ENCODE measurements at regions not wholly inside any gene's neighbourhood (a gene's known extent, or its start where the extent isn't known, plus 50 kb on each side); places are given as distances from the start of the nearest gene placed in this dataset.

DNA sequence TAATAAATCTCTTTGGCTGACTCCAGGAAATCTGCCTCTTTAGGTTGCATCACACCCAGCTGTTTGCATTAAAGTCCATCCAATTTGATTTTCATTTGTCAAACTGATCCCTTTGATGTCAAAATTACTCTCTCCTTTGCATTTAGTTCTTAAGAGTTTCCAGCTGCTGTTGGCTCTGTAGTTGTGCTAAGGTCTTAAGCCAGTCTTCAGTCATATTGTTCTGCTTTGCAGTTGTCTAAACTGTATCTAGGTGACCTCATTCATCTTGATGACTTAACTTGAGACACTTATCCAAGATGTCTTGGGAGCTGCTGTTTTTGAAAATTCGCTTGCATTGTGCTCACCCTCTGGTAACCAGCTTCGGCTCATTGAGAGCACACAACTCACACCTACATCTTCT is 386.9 kb upstream of the TLE4 start:
- in situ Hi-C loops (cut with MboI) = no loop called here
- Histone ChIP-seq H3K4me2 (ENCODE audit: unreplicated experiment) (no peak overlapping the region), H3K79me2 (ENCODE audit: insufficient read depth) (no peaks in the 10 kb centered on the region), H3K27me3 (replicated peaks; ENCODE audit: insufficient read depth) (no peaks in the 10 kb centered on the region), H3K9ac (no peak overlapping the region), H3K9me3 (ENCODE audit: low read depth) (no peaks in the 10 kb centered on the region), H3K4me3 (no peak overlapping the region), H4K20me1 (ENCODE audit: insufficient read depth) (no peaks in the 10 kb centered on the region), H3K27ac (no peak overlapping the region), H3K9me2 (ENCODE audit: insufficient read depth) (no peaks in the 10 kb centered on the region), H3F3A (ENCODE audit: insufficient read depth) (peaks cover 30% of the 10 kb centered on the region), H2AFZ (no peak overlapping the region), H3K4me1 (ENCODE audit: insufficient read depth) (peaks cover 29% of the 10 kb centered on the region), H3K36me3 (ENCODE audit: low read depth) (no peaks in the 10 kb centered on the region)
- peak; percentile 39 for DNase-seq
- TF ChIP-seq EZH2 (IDR thresholded peaks at IDR 0.05; ENCODE audit: insufficient read depth, poor library complexity, severe bottlenecking) (no peak), EZH2phosphoT487 (IDR thresholded peaks at IDR 0.05; ENCODE audit: insufficient read depth, low read depth) (no peak)
- WGBS, 2 experiments (ENCODE audit: low coverage in 1 of 2, low lambda C conversion rate in 2 of 2, missing lambda C conversion rate in 2 of 2) = 21 to 27% methylated on average over 2 of the region's 2 CpGs

DNA sequence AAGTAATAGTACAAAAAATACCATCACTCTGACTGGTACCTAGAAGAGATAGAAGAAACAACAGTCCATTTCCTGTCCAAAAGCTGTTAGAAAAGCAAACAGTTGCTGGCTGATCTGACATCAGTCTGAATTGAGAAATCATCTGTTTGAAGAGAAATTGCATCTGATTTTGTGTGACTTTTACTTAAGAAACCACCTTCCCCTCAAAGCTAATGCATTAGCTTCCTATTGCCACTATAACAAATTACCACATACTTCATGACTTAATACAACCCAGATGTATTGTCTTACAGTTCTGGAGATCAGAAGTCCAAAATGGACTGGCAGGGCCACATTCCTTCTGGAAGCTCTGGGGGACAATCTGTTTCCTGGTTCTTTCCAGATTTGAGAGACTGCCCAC is 385.9 kb upstream of the TLE4 start:
- Histone ChIP-seq H3K4me2 (ENCODE audit: unreplicated experiment) (peak overlapping the region; percentile 12), H3K27me3 (replicated peaks; ENCODE audit: insufficient read depth) (no peaks in the 10 kb centered on the region), H3K27ac (no peak overlapping the region), H3K4me1 (ENCODE audit: insufficient read depth) (peaks cover 35% of the 10 kb centered on the region), H3K4me3 (no peak overlapping the region), H3F3A (ENCODE audit: insufficient read depth) (peaks cover 35% of the 10 kb centered on the region), H3K36me3 (ENCODE audit: low read depth) (no peaks in the 10 kb centered on the region), H3K79me2 (ENCODE audit: insufficient read depth) (no peaks in the 10 kb centered on the region), H2AFZ (no peak overlapping the region), H4K20me1 (ENCODE audit: insufficient read depth) (no peaks in the 10 kb centered on the region), H3K9me3 (ENCODE audit: low read depth) (no peaks in the 10 kb centered on the region), H3K9ac (no peak overlapping the region), H3K9me2 (ENCODE audit: insufficient read depth) (no peaks in the 10 kb centered on the region)
- TF ChIP-seq EZH2 (IDR thresholded peaks at IDR 0.05; ENCODE audit: insufficient read depth, poor library complexity, severe bottlenecking) = no peak
- TF ChIP-seq EZH2phosphoT487 (IDR thresholded peaks at IDR 0.05; ENCODE audit: insufficient read depth, low read depth) = no peak
- DNase-seq = peak; percentile 47
- in situ Hi-C loops (cut with MboI) = no loop called here

DNA sequence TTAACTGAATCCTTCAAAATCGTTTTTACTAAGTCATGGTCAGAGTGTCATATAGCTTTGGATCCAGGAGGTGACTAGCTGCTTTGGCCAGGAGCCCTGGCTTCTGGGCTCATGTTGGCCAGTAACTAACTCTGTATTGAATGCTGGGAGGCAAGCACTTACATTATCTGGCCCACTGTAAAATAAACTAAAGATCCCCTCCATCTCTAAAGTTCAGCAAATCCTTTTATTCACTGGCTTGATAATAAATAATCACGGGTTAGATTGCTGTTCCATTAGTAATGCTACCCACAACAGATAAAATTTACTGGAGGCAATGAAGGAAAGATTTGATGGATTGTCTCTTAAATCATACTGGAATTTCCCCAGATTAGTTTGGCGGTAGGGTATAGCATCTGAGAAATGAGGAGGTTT is 382.2 kb upstream of the TLE4 start:
- Histone ChIP-seq H3K27ac (peak overlapping the region; percentile 77), H3K4me3 (no peak overlapping the region), H3K9me2 (ENCODE audit: insufficient read depth) (no peaks in the 10 kb centered on the region), H3K79me2 (ENCODE audit: insufficient read depth) (no peaks in the 10 kb centered on the region), H3K36me3 (ENCODE audit: low read depth) (no peaks in the 10 kb centered on the region), H2AFZ (no peak overlapping the region), H3K4me2 (ENCODE audit: unreplicated experiment) (peak overlapping the region; percentile 54), H3F3A (ENCODE audit: insufficient read depth) (peaks cover 58% of the 10 kb centered on the region), H4K20me1 (ENCODE audit: insufficient read depth) (no peaks in the 10 kb centered on the region), H3K9me3 (ENCODE audit: low read depth) (no peaks in the 10 kb centered on the region), H3K4me1 (ENCODE audit: insufficient read depth) (peaks cover 53% of the 10 kb centered on the region), H3K27me3 (replicated peaks; ENCODE audit: insufficient read depth) (no peaks in the 10 kb centered on the region), H3K9ac (peak overlapping the region; percentile 44)
- in situ Hi-C loops (cut with MboI) = no loop called here
- WGBS, 2 experiments (ENCODE audit: low coverage in 1 of 2, low lambda C conversion rate in 2 of 2, missing lambda C conversion rate in 2 of 2) = 0 to 1% methylated on average over 3 of the region's 3 CpGs
- peak; percentile 89 for DNase-seq
- TF ChIP-seq EZH2 (IDR thresholded peaks at IDR 0.05; ENCODE audit: insufficient read depth, poor library complexity, severe bottlenecking) (no peak), EZH2phosphoT487 (IDR thresholded peaks at IDR 0.05; ENCODE audit: insufficient read depth, low read depth) (no peak)

DNA sequence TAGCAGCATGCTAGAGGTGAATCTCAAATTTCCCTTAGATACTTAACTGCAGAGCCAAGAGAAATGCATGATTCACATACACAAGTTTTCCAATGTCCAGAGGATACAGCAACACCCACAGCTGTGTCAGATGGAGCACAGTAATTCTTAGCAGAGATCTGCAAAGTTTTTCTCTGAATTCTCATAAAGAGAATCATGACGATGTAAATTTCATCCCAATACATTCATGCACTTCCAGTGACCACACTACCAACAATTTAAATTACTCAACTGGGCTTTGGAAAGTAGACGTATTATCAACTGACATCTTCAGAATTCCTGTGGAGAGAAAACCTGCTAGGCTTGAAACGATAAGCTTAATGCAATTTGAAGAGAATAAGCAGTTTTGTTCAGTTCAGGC is 378.8 kb upstream of the TLE4 start:
- H3K36me3 ChIP-seq (ENCODE audit: low read depth) = no peaks in the 10 kb centered on the region
- H3K27me3 ChIP-seq (replicated peaks; ENCODE audit: insufficient read depth) = no peaks in the 10 kb centered on the region
- DNase-seq = peak; percentile 92
- no peaks in the 10 kb centered on the region for H3K79me2 ChIP-seq (ENCODE audit: insufficient read depth)
- H3K9me3 ChIP-seq (ENCODE audit: low read depth) = no peaks in the 10 kb centered on the region
- TF ChIP-seq EZH2 (IDR thresholded peaks at IDR 0.05; ENCODE audit: insufficient read depth, poor library complexity, severe bottlenecking) (no peak), EZH2phosphoT487 (IDR thresholded peaks at IDR 0.05; ENCODE audit: insufficient read depth, low read depth) (no peak)
- H3K9ac ChIP-seq = no peak overlapping the region
- peak overlapping the region; percentile 47 for H3K4me2 ChIP-seq (ENCODE audit: unreplicated experiment)
- H3F3A ChIP-seq (ENCODE audit: insufficient read depth) = peaks cover 62% of the 10 kb centered on the region
- H4K20me1 ChIP-seq (ENCODE audit: insufficient read depth) = no peaks in the 10 kb centered on the region
- H3K9me2 ChIP-seq (ENCODE audit: insufficient read depth) = no peaks in the 10 kb centered on the region; the same call in 1 of the 2 replicates
- no peak overlapping the region for H2AFZ ChIP-seq
- 18 to 20% methylated on average over 3 of the region's 3 CpGs for WGBS, 2 experiments (ENCODE audit: low coverage in 1 of 2, low lambda C conversion rate in 2 of 2, missing lambda C conversion rate in 2 of 2)
- in situ Hi-C loops (cut with MboI) = no loop called here
- peaks cover 63% of the 10 kb centered on the region for H3K4me1 ChIP-seq (ENCODE audit: insufficient read depth)
- peak overlapping the region; percentile 62 for H3K27ac ChIP-seq
- no peak overlapping the region for H3K4me3 ChIP-seq

Measured in GM23248 (cell line).